MM.1S (cell line): ENCODE measurements at regions not wholly inside any gene's neighbourhood (a gene's known extent, or its start where the extent isn't known, plus 50 kb on each side); places are given as distances from the start of the nearest gene placed in this dataset.

Source experiments
- EZH2 ChIP-seq: fragments of 300-600 bp; sonication (generic); optimal IDR thresholded peaks from 2 replicates; pipeline ENCODE3; 2017; ENCODE audit warnings: low read depth, mild to moderate bottlenecking, antibody characterized with exemption, low read length, mixed read lengths
- TF ChIP-seq, protein P1 (sequence below): fragments of 300-600 bp; sonication (generic); IDR thresholded peaks from 2 replicates; pipeline ENCODE4 v1.5.1; 2016; ENCODE audit warnings: antibody characterized with exemption, low read length, mixed read lengths

DNA sequence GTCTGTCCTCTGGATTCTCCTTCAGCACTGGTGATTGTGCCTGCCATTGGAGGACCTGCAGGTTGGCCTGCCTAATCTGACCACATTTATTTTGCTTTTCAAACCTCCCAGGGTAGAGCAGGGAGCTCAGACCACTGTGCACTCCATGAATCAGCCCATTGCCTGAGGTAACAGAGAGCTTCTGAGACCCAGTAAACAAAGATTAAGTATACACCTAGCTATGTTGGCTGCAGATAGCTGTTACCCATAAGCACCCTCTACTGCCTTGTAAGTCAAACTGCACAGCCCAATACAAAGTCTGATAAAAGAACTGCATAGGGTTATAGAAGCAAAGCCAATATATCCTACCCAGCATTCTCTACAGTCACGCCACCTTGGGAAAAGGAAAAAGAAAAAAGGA is 338.7 kb downstream of the HTR1B start:
- TF ChIP-seq, protein P1, sequence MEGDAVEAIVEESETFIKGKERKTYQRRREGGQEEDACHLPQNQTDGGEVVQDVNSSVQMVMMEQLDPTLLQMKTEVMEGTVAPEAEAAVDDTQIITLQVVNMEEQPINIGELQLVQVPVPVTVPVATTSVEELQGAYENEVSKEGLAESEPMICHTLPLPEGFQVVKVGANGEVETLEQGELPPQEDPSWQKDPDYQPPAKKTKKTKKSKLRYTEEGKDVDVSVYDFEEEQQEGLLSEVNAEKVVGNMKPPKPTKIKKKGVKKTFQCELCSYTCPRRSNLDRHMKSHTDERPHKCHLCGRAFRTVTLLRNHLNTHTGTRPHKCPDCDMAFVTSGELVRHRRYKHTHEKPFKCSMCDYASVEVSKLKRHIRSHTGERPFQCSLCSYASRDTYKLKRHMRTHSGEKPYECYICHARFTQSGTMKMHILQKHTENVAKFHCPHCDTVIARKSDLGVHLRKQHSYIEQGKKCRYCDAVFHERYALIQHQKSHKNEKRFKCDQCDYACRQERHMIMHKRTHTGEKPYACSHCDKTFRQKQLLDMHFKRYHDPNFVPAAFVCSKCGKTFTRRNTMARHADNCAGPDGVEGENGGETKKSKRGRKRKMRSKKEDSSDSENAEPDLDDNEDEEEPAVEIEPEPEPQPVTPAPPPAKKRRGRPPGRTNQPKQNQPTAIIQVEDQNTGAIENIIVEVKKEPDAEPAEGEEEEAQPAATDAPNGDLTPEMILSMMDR = no peak
- TF ChIP-seq EZH2 = no peak
